GM18870 (cell line): ENCODE measurements at regions not wholly inside any gene's neighbourhood (a gene's known extent, or its start where the extent isn't known, plus 50 kb on each side); places are given as distances from the start of the nearest gene placed in this dataset.

Experiments
- ATAC-seq: cut with Tn5 transposase; IDR thresholded peaks from one replicate; pipeline ENCODE4 v1.9.1; 2021; ENCODE audit warnings: moderate library complexity; ENCODE audit not compliant: unreplicated experiment

DNA sequence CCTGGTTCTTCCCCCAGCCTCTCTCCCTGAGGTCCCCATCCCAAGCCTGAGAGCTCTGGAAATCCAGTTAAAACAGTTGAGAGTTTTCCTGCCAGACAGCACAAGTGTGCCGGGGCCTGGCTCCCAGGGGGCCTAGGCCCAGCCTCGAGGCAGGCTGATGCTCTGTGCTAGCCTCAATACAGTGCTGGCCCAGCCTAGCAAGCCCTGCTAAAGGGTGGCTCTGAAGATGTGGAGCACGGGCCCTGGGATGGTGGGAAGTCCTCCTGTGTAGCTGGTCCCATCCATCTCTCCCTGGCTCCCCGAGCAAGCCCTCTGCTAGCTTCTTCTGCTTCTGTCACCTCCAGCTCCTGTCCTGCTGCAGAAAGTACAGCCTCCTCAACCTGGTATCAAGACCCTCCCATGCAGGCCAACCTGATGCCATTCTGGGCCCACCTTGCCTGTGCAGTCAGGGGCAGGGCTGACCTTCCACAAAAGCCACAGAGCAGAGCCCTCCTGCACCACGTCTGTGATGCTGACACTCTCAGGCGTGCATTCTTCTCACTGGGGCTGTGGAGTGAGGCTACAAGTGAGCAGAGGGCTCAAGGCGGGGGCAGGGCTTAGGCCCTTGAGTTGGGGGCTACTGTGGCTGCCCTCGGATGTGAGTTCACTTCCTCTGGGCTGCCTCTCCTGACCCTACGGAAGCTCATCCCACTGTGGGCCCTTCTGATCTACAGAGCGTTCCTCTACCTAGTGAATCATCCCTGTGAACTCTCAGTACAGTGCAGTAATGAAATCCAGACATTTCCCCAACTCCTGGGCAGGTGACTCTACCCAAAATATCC is 60.1 kb upstream of the LAPTM4A start:
- no peak for ATAC-seq

DNA sequence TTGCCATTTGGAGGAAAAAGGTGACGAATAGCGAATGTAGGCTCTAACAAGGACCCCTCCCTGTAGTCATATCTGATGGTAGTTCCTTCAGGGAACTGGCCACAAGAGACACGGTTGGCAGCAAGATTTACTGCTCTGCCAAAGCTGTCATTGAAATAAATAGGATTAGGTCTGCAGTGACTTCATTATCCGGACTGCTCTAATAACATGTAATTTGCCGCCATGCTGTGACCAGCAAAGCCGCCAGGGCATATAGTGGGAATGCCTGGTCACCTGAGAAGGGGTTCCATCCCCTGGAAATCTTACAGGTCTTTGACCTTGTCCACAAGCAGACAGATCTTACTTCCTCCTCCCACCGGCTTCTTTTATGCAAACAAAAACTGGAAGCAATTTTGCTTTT is 59.4 kb upstream of the LAPTM4A start:
- no peak for ATAC-seq

DNA sequence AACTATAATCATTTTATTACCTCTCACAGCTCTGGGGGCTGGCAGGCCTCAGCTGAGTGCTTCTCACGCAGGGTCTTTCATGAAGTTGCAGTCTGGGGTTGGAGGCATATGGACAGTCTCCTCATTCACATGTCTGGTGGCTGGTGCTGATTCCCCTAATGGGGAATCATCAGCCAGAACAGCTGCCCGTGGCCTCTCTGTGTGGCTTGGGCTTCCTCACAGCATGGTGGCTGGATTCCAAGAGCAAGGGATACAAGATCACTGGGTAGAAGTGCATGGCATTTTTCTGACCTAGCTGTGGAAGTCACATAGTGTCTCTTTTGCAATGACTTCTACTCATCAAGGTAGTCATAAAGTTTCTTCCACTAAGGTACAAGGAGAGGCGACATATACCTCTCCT is 59.0 kb upstream of the LAPTM4A start:
- ATAC-seq, result no peak

GRCh38 chr2:20108655-20109396 is 57.4 kb upstream of the LAPTM4A start:
- no peak for ATAC-seq

- no peak for ATAC-seq
Observed at GRCh38 chr2:20107776-20108175, 56.3 kb upstream of the LAPTM4A start.

DNA sequence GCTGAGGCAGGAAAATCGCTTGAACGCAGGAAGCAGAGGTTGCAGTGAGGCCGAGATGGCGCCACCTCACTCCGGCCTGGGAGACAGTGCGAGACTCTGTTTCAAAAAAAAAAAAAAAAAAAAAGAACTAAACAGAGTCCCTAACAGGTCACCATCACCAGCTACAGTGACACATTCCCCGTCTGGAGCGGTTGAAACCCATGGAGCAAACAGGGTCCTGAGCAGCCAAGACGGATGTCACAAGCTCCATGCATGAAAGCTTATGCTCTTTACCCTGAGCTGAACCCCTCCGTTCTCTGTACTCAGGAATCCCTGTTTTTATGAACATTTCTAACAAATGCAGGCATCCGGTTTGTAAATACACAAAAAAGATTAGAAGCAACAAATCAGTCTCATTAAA is 55.9 kb upstream of the LAPTM4A start:
- ATAC-seq, result no peak

GRCh38 chr2:20106746-20107145 is 55.3 kb upstream of the LAPTM4A start:
- ATAC-seq, result no peak

DNA sequence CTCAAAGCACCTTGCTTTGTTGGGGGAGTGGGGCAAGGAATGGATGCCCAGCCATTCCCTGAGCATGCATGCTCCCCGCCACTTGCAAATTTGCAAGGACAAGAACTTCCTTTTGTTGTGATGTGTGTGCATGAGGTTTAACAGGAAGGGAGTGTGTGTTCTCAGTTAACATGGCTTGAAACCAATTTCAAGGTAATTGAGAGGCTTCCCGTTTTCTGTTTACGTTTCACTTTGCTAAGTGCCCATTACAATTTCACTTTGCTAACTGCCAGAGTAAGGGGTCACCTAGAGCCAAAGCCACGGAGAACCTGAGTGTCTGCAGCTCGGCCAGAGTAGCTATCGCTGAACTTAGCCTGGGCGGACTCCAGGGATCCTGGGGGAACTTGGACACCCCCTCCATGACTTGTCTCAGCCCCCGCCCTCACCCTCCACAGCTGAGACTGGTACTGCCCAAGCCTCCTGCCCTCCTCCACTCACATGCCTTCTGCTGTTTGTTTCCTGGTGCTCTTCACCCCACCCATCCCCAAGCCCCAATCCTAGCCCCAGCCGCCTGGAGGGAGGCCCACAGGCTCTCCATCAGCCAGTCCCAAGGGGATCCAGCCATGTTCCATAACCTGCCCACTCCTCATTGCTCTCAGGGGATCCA is 53.6 kb upstream of the LAPTM4A start:
- ATAC-seq, result no peak

- ATAC-seq, result no peak
Observed at GRCh38 chr2:20103530-20103929, 52.1 kb upstream of the LAPTM4A start.
